ENCODE measurements at regions not wholly inside any gene's neighbourhood (a gene's known extent, or its start where the extent isn't known, plus 50 kb on each side); places are given as distances from the start of the nearest gene placed in this dataset.
A peak's percentile ranks its signal among the peaks of the same experiment; 100 is the strongest.
"Not testable (repeated sequence)": the region's sequence is repeated elsewhere in the genome, so short reads cannot be mapped to it uniquely, and the experiment has no call there.

- no peak for DNase-seq (ENCODE audit: low read depth, low spot score)
These were observed 1173.9 kb upstream of the CITED2 start for GRCh38 chr6:140548366-140548765.

- DNase-seq (ENCODE audit: low read depth, low spot score): no peak
These were observed 1172.2 kb upstream of the CITED2 start for GRCh38 chr6:140546640-140547039.

- no peak for DNase-seq (ENCODE audit: low read depth, low spot score)
These were observed 1170.0 kb upstream of the CITED2 start for GRCh38 chr6:140544431-140544830.

GRCh38 chr6:140542863-140543262 lies 1168.4 kb upstream of the CITED2 start:
- no peak for DNase-seq (ENCODE audit: low read depth, low spot score)

GRCh38 chr6:140541288-140541687 lies 1166.8 kb upstream of the CITED2 start:
- DNase-seq (ENCODE audit: low read depth, low spot score): no peak

GRCh38 chr6:140540743-140541142 lies 1166.3 kb upstream of the CITED2 start:
- no peak for DNase-seq (ENCODE audit: low read depth, low spot score)

- no peak for DNase-seq (ENCODE audit: low read depth, low spot score)
These were observed 1164.5 kb upstream of the CITED2 start for GRCh38 chr6:140538926-140539325.

- DNase-seq (ENCODE audit: low read depth, low spot score): peak; percentile 40
These were observed 1163.6 kb upstream of the CITED2 start for GRCh38 chr6:140537834-140538705.

GRCh38 chr6:140537211-140537610 lies 1162.8 kb upstream of the CITED2 start:
- no peak for DNase-seq (ENCODE audit: low read depth, low spot score)

GRCh38 chr6:140535511-140535910 lies 1161.1 kb upstream of the CITED2 start:
- DNase-seq (ENCODE audit: low read depth, low spot score): no peak

GRCh38 chr6:140533526-140533925 lies 1159.1 kb upstream of the CITED2 start:
- no peak for DNase-seq (ENCODE audit: low read depth, low spot score)

- no peak for DNase-seq (ENCODE audit: low read depth, low spot score)
These were observed 1130.3 kb upstream of the CITED2 start for GRCh38 chr6:140504776-140505175.

- no peak for DNase-seq (ENCODE audit: low read depth, low spot score)
These were observed 1126.4 kb upstream of the CITED2 start for GRCh38 chr6:140500849-140501248.

- no peak for DNase-seq (ENCODE audit: low read depth, low spot score)
These were observed 1125.2 kb upstream of the CITED2 start for GRCh38 chr6:140499607-140500006.

GRCh38 chr6:140494321-140495108 lies 1120.1 kb upstream of the CITED2 start:
- DNase-seq (ENCODE audit: low read depth, low spot score): no peak

GRCh38 chr6:140493470-140493869 lies 1119.0 kb upstream of the CITED2 start:
- DNase-seq (ENCODE audit: low read depth, low spot score): not testable (repeated sequence)

GRCh38 chr6:140490081-140490480 lies 1115.6 kb upstream of the CITED2 start:
- no peak for DNase-seq (ENCODE audit: low read depth, low spot score)

GRCh38 chr6:140487586-140487985 lies 1113.1 kb upstream of the CITED2 start:
- no peak for DNase-seq (ENCODE audit: low read depth, low spot score)

GRCh38 chr6:140486450-140487361 lies 1112.3 kb upstream of the CITED2 start:
- no peak for DNase-seq (ENCODE audit: low read depth, low spot score)

GRCh38 chr6:140485740-140486449 lies 1111.4 kb upstream of the CITED2 start:
- DNase-seq (ENCODE audit: low read depth, low spot score): peak; percentile 17

- no peak for DNase-seq (ENCODE audit: low read depth, low spot score)
These were observed 1106.4 kb upstream of the CITED2 start for GRCh38 chr6:140480852-140481251.

Measured in pulmonary artery endothelial cell (primary cell).